HL-60 (cell line): ENCODE measurements at regions not wholly inside any gene's neighbourhood (a gene's known extent, or its start where the extent isn't known, plus 50 kb on each side); places are given as distances from the start of the nearest gene placed in this dataset.

Experiments used
- DNase-seq, 2 experiments: peaks; one replicate each; pipeline ENCODE4 v3.0.0-alpha.2; 2010 to 2020; ENCODE audit warnings: low read depth in 1 of 2, low spot score in 1 of 2
- H3K27ac ChIP-seq: fragments of 250-450 bp; sonication (Bioruptor Pico); replicated peaks from 2 replicates; pipeline ENCODE4 v1.5.1; 2020; ENCODE audit warnings: mild to moderate bottlenecking, moderate library complexity
- H3K27me3 ChIP-seq: fragments of 250-450 bp; sonication (Bioruptor Pico); 2 replicates; pipeline ENCODE4 v1.5.1; 2021; ENCODE audit warnings: mild to moderate bottlenecking, moderate library complexity; ENCODE audit not compliant: insufficient read depth, poor library complexity, severe bottlenecking
- H3K4me3 ChIP-seq: replicated peaks from 2 replicates; pipeline ENCODE4 v1.5.1; 2011; ENCODE audit warnings: mild to moderate bottlenecking, control low read depth, low read length; ENCODE audit not compliant: insufficient read depth
- GABPA ChIP-seq: IDR thresholded peaks from 2 replicates; pipeline ENCODE4 v1.6.1; 2012; ENCODE audit warnings: low read depth
- POLR2AphosphoS5 ChIP-seq: IDR thresholded peaks from 2 replicates; pipeline ENCODE4 v1.6.1; 2012; ENCODE audit warnings: low read depth
- SPI1 ChIP-seq: IDR thresholded peaks from 2 replicates; pipeline ENCODE4 v1.6.1; 2012; ENCODE audit warnings: low read depth, mild to moderate bottlenecking, borderline replicate concordance
- TF ChIP-seq, protein P1 (sequence below): IDR thresholded peaks from one replicate; pipeline ENCODE4 v1.5.1; 2011; ENCODE audit warnings: low read length, control low read depth, inconsistent platforms; ENCODE audit not compliant: insufficient read depth
- TF ChIP-seq, protein P2 (sequence below): IDR thresholded peaks from 2 replicates; pipeline ENCODE4 v1.6.1; 2012; ENCODE audit warnings: low read depth; ENCODE audit not compliant: insufficient replicate concordance

DNA sequence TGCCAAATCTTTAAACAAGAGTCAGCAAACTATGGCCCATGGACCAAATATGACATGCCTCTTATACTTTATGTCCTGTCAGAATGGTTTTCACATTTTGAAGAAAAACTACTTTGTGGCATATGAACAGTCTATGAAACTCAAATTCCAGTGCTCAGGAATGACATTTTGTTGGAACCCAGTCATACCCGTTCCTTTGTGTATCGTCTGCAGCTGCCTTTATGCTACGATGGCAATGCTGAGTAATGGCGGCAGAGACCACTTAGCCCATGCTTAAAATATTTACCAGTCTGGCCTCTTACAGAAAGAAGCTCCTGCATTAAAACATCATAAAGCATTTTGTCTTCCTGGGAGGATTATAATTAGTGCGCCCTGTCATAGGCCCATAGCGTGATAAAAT, 140.5 kb upstream of the FHL2 start:
- Histone ChIP-seq H3K27me3 (no peaks in the 10 kb centered on the region), H3K27ac (no peak overlapping the region), H3K4me3 (no peak overlapping the region)
- TF ChIP-seq POLR2AphosphoS5: no peak
- no peak for DNase-seq

DNA sequence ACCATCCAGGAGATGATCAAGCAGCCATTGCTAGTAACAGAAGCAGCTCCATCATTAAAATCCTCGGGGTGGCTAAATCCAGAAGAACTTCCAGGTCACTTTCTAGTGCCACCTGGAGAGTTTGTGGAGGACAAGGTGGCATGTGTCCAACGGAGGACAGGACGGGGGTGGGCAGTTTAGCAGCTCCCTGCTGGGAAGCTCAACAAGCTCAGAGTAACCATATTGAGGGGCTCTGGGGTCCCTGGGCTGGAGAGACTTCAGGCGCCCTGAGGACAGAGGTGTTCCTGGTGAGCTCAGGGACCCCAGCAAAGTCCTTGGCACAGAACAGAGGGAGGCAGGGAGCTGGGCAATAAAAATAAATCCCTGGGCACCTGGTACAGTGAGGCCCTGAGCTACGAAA, 140.0 kb upstream of the FHL2 start:
- no peak for DNase-seq
- TF ChIP-seq SPI1 (no peak), POLR2AphosphoS5 (no peak), GABPA (no peak)
- TF ChIP-seq, protein P1, sequence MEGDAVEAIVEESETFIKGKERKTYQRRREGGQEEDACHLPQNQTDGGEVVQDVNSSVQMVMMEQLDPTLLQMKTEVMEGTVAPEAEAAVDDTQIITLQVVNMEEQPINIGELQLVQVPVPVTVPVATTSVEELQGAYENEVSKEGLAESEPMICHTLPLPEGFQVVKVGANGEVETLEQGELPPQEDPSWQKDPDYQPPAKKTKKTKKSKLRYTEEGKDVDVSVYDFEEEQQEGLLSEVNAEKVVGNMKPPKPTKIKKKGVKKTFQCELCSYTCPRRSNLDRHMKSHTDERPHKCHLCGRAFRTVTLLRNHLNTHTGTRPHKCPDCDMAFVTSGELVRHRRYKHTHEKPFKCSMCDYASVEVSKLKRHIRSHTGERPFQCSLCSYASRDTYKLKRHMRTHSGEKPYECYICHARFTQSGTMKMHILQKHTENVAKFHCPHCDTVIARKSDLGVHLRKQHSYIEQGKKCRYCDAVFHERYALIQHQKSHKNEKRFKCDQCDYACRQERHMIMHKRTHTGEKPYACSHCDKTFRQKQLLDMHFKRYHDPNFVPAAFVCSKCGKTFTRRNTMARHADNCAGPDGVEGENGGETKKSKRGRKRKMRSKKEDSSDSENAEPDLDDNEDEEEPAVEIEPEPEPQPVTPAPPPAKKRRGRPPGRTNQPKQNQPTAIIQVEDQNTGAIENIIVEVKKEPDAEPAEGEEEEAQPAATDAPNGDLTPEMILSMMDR: no peak
- TF ChIP-seq, protein P2, sequence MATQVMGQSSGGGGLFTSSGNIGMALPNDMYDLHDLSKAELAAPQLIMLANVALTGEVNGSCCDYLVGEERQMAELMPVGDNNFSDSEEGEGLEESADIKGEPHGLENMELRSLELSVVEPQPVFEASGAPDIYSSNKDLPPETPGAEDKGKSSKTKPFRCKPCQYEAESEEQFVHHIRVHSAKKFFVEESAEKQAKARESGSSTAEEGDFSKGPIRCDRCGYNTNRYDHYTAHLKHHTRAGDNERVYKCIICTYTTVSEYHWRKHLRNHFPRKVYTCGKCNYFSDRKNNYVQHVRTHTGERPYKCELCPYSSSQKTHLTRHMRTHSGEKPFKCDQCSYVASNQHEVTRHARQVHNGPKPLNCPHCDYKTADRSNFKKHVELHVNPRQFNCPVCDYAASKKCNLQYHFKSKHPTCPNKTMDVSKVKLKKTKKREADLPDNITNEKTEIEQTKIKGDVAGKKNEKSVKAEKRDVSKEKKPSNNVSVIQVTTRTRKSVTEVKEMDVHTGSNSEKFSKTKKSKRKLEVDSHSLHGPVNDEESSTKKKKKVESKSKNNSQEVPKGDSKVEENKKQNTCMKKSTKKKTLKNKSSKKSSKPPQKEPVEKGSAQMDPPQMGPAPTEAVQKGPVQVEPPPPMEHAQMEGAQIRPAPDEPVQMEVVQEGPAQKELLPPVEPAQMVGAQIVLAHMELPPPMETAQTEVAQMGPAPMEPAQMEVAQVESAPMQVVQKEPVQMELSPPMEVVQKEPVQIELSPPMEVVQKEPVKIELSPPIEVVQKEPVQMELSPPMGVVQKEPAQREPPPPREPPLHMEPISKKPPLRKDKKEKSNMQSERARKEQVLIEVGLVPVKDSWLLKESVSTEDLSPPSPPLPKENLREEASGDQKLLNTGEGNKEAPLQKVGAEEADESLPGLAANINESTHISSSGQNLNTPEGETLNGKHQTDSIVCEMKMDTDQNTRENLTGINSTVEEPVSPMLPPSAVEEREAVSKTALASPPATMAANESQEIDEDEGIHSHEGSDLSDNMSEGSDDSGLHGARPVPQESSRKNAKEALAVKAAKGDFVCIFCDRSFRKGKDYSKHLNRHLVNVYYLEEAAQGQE: no peak
- no peak overlapping the region for H3K4me3 ChIP-seq
- H3K27ac ChIP-seq: no peak overlapping the region
- no peaks in the 10 kb centered on the region for H3K27me3 ChIP-seq

DNA sequence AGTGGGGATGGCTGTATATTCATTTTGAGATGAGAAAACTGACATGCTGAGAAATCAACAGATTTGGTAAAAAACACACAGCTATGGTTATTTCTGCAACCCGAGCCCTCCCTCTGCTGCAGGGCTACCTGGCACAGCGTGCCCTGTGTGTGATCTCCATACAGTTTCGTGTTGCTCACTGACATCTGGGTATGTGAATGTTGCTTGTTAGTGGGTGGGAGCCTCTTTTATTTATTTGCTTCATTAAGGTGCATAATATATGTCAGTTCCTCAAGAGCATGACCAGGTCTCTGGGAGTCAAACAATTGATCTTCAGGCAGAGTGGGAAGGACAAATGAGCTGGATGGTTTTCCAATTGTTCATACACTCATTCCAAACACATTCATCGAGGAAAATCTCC, 139.1 kb upstream of the FHL2 start:
- no peak for DNase-seq
- no peak overlapping the region for H3K27ac ChIP-seq
- H3K4me3 ChIP-seq: no peak overlapping the region
- TF ChIP-seq SPI1 (no peak), POLR2AphosphoS5 (no peak), GABPA (no peak)
- TF ChIP-seq, protein P2: no peak
- TF ChIP-seq, protein P1: no peak
- H3K27me3 ChIP-seq: no peaks in the 10 kb centered on the region

DNA sequence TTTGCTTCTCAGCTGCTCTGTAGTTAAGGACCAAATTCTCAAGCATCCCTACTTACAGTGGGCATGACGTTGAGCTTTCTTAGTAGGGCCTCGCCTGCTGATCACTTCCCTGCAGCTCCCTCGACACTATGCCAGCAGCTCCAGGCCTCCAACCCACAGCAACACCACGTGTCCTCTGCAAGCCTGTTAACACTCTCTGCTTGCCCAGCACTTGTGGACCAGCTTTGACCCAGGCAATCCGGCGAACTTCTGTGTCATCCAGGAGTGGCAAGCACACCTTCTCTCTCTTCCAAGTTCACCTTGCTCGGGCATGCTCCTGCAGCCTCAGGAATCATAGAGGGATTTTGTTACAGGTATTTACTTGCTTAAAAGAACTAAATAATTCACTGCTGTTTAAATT, 138.6 kb upstream of the FHL2 start:
- TF ChIP-seq POLR2AphosphoS5 (no peak), GABPA (no peak), SPI1 (no peak)
- TF ChIP-seq, protein P1: no peak
- TF ChIP-seq, protein P2: no peak
- H3K27ac ChIP-seq: no peak overlapping the region
- H3K4me3 ChIP-seq: no peak overlapping the region
- H3K27me3 ChIP-seq: no peaks in the 10 kb centered on the region
- no peak for DNase-seq
